ENCODE measurements at regions not wholly inside any gene's neighbourhood (a gene's known extent, or its start where the extent isn't known, plus 50 kb on each side); places are given as distances from the start of the nearest gene placed in this dataset.

DNA sequence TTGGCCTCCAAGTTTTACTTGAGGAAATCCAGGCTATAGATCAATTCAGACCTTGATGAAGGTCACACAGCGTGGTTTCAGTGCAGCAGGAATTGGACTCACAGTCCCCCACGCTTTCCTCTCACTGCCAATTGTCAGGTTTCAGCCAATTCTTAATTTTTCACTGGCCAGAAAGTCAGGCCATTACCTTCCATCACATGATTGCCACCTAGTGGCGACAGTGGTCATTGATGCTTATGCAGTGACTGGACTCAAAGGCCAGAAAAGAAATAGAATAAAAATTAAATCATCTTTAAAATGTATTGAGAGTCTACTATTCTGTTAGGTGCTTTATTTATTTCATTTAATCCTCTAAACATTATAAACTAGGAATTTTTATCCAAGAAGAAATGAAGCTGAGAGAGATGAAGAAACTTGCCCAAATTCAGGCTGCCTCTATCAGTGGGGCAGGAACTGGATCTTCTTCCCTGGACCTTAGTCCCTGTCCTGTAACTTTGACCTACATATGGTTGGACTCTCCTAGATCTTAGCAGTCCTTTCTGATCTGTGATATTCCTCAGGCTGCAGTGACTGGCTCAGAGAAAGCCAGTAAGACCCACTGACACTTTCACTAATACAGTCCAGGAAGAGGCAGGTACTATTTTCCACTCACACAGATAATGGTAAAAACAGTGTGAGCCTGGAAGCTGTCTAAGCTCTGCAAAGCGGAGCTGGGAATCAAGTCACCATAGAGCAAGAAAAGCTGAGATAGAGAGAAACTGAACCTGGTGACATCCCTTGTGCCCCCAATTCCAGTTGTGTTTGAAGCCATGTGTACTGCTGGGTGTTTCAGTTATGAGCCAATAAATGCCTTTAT is 133.3 kb downstream of the ELOVL4 start:
- H2AFZ ChIP-seq (ENCODE audit: low read length): no peak overlapping the region
- H4K20me1 ChIP-seq (ENCODE audit: insufficient read depth, low read length): no peaks in the 10 kb centered on the region

More for the DNA sequence above, 133.3 kb downstream of the ELOVL4 start:
- CTCF ChIA-PET (ENCODE audit: low intra/inter-chr PET ratio, low total read pairs): interaction anchor here (1.1 to 3.2 kb wide), 2 partner anchors 36 to 38 kb away, joined by 3 to 28 read pairs; no protein-coding TSS in a partner anchor
- H3K4me3 ChIP-seq (replicated peaks in 1 of 3; ENCODE audit: insufficient read depth in 1 of 3, low read depth in 2 of 3, low read length in 3 of 3): no peak overlapping the region
- no peak overlapping the region for H3K9ac ChIP-seq (ENCODE audit: insufficient read depth, low read depth, low read length)
- BruUV-seq (replicated peaks): no TSS peak
- no peaks in the 10 kb centered on the region for H3K9me3 ChIP-seq (ENCODE audit: low read length)
- FAIRE-seq (peak; percentile 81), ATAC-seq (peak; percentile 85), DNase-seq (ENCODE audit: low spot score) (peak; percentile 54)
- intact Hi-C loops (cut with micrococcal nuclease; ENCODE audit: unreplicated experiment): loop anchor here (1.0 to 2.0 kb wide), 2 partner anchors 36 to 55 kb away; no protein-coding TSS in a partner anchor
- H3K27ac ChIP-seq (ENCODE audit: extremely low read length, insufficient read depth, low read length): no peak overlapping the region
- in situ Hi-C loops (cut with HindIII; ENCODE audit: extremely low pct_ligation_motif_present, low pct_unique_long_range_greater_than_20kb): no loop called here
- no peak overlapping the region for H3K4me2 ChIP-seq (ENCODE audit: low read depth, low read length)
- no peaks in the 10 kb centered on the region for H3K36me3 ChIP-seq (replicated peaks in 1 of 2; ENCODE audit: control insufficient read depth in 1 of 2, insufficient read depth in 2 of 2, low read length in 2 of 2)
- WGBS (ENCODE audit: low lambda C conversion rate): 2% methylated on average over 4 of the region's 4 CpGs
- H3K79me2 ChIP-seq (ENCODE audit: insufficient read depth, low read length): no peaks in the 10 kb centered on the region
- peaks cover 0 to 23% of the 10 kb centered on the region in 2 experiments; a peak in 2 of 5 replicates for H3K27me3 ChIP-seq (ENCODE audit: control insufficient read depth in 1 of 2, insufficient read depth in 2 of 2, low read length in 2 of 2)
- TF ChIP-seq, protein P1, sequence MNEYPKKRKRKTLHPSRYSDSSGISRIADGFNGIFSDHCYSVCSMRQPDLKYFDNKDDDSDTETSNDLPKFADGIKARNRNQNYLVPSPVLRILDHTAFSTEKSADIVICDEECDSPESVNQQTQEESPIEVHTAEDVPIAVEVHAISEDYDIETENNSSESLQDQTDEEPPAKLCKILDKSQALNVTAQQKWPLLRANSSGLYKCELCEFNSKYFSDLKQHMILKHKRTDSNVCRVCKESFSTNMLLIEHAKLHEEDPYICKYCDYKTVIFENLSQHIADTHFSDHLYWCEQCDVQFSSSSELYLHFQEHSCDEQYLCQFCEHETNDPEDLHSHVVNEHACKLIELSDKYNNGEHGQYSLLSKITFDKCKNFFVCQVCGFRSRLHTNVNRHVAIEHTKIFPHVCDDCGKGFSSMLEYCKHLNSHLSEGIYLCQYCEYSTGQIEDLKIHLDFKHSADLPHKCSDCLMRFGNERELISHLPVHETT (CRISPR knock-in tag; conservative IDR thresholded peaks at IDR 0.05): no peak
- TF ChIP-seq DR1 (CRISPR knock-in tag; IDR thresholded peaks at IDR 0.05): no peak
- TF ChIP-seq, protein P2, sequence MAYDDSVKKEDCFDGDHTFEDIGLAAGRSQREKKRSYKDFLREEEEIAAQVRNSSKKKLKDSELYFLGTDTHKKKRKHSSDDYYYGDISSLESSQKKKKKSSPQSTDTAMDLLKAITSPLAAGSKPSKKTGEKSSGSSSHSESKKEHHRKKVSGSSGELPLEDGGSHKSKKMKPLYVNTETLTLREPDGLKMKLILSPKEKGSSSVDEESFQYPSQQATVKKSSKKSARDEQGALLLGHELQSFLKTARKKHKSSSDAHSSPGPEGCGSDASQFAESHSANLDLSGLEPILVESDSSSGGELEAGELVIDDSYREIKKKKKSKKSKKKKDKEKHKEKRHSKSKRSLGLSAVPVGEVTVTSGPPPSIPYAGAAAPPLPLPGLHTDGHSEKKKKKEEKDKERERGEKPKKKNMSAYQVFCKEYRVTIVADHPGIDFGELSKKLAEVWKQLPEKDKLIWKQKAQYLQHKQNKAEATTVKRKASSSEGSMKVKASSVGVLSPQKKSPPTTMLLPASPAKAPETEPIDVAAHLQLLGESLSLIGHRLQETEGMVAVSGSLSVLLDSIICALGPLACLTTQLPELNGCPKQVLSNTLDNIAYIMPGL (CRISPR knock-in tag; IDR thresholded peaks at IDR 0.05; ENCODE audit: borderline replicate concordance in 1 of 2, low read depth in 1 of 2): no peak
- TF ChIP-seq, protein P3, sequence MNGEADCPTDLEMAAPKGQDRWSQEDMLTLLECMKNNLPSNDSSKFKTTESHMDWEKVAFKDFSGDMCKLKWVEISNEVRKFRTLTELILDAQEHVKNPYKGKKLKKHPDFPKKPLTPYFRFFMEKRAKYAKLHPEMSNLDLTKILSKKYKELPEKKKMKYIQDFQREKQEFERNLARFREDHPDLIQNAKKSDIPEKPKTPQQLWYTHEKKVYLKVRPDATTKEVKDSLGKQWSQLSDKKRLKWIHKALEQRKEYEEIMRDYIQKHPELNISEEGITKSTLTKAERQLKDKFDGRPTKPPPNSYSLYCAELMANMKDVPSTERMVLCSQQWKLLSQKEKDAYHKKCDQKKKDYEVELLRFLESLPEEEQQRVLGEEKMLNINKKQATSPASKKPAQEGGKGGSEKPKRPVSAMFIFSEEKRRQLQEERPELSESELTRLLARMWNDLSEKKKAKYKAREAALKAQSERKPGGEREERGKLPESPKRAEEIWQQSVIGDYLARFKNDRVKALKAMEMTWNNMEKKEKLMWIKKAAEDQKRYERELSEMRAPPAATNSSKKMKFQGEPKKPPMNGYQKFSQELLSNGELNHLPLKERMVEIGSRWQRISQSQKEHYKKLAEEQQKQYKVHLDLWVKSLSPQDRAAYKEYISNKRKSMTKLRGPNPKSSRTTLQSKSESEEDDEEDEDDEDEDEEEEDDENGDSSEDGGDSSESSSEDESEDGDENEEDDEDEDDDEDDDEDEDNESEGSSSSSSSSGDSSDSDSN (CRISPR knock-in tag; IDR thresholded peaks at IDR 0.05): no peak
- TF ChIP-seq ZFP41 (CRISPR knock-in tag; IDR thresholded peaks at IDR 0.05; ENCODE audit: borderline replicate concordance): no peak
- TF ChIP-seq STAG1 (CRISPR knock-in tag; IDR thresholded peaks at IDR 0.05): peak; percentile 78
- TF ChIP-seq HNRNPL (IDR thresholded peaks at IDR 0.05; ENCODE audit: low read depth, low read length): no peak
- TF ChIP-seq, protein P4, sequence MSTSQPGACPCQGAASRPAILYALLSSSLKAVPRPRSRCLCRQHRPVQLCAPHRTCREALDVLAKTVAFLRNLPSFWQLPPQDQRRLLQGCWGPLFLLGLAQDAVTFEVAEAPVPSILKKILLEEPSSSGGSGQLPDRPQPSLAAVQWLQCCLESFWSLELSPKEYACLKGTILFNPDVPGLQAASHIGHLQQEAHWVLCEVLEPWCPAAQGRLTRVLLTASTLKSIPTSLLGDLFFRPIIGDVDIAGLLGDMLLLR (CRISPR knock-in tag; IDR thresholded peaks at IDR 0.05): no peak
- TF ChIP-seq, protein P5, sequence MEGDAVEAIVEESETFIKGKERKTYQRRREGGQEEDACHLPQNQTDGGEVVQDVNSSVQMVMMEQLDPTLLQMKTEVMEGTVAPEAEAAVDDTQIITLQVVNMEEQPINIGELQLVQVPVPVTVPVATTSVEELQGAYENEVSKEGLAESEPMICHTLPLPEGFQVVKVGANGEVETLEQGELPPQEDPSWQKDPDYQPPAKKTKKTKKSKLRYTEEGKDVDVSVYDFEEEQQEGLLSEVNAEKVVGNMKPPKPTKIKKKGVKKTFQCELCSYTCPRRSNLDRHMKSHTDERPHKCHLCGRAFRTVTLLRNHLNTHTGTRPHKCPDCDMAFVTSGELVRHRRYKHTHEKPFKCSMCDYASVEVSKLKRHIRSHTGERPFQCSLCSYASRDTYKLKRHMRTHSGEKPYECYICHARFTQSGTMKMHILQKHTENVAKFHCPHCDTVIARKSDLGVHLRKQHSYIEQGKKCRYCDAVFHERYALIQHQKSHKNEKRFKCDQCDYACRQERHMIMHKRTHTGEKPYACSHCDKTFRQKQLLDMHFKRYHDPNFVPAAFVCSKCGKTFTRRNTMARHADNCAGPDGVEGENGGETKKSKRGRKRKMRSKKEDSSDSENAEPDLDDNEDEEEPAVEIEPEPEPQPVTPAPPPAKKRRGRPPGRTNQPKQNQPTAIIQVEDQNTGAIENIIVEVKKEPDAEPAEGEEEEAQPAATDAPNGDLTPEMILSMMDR (CRISPR knock-in tag; IDR thresholded peaks at IDR 0.05): peak; percentile 79
- TF ChIP-seq SMC3 (IDR thresholded peaks at IDR 0.05; ENCODE audit: low read length): peak; percentile 19; the same call in 1 of the 2 replicates
- TF ChIP-seq KDM4B (CRISPR knock-in tag; IDR thresholded peaks at IDR 0.05): no peak
- no peak for TF ChIP-seq NR1H2 (CRISPR knock-in tag; IDR thresholded peaks at IDR 0.05; ENCODE audit: borderline replicate concordance, low read depth)
- TF ChIP-seq RAD21 (CRISPR knock-in tag; IDR thresholded peaks at IDR 0.05): 0 out of 2 replicates have a peak, but pooled peaks have one; percentile 29
- H3K4me1 ChIP-seq (ENCODE audit: insufficient read depth, low read length): no peaks in the 10 kb centered on the region
- POLR2A ChIA-PET: no interaction called here

All from HepG2 (cell line).